SK-N-SH treated with all-trans-retinoic acid at 6 μM for 48 hours (cell line): ENCODE measurements at regions not wholly inside any gene's neighbourhood (a gene's known extent, or its start where the extent isn't known, plus 50 kb on each side); places are given as distances from the start of the nearest gene placed in this dataset.

ENCODE experiments used
- ATAC-seq: fragments of 200-7000 bp; cut with Tn5 transposase; 3 replicates; pipeline ENCODE4 v1.9.1; 2020; ENCODE audit warnings: mild to moderate bottlenecking, moderate library complexity
- ARNTL ChIP-seq: fragments of 450-650 bp; formaldehyde crosslinking; IDR thresholded peaks from 2 replicates; pipeline ENCODE4 v1.5.0; 2020; ENCODE audit warnings: low read depth, mild to moderate bottlenecking, moderate library complexity, borderline replicate concordance
- BACH2 ChIP-seq: fragments of 250-450 bp; sonication (Bioruptor Pico); IDR thresholded peaks from 2 replicates; pipeline ENCODE4 v1.9.0; 2021; ENCODE audit warnings: mild to moderate bottlenecking, borderline replicate concordance
- CREB5 ChIP-seq: fragments of 250-450 bp; sonication (Bioruptor Pico); IDR thresholded peaks from 2 replicates; pipeline ENCODE4 v1.5.1; 2020; ENCODE audit warnings: low read depth, mild to moderate bottlenecking, moderate library complexity
- CSDC2 ChIP-seq: fragments of 250-450 bp; sonication (Bioruptor Pico); IDR thresholded peaks from 2 replicates; pipeline ENCODE4 v1.5.0; 2020; ENCODE audit warnings: mild to moderate bottlenecking, moderate library complexity
- ESRRG ChIP-seq: fragments of 250-450 bp; sonication (Bioruptor Pico); IDR thresholded peaks from 2 replicates; pipeline ENCODE4 v1.6.1; 2021; ENCODE audit warnings: mild to moderate bottlenecking
- ISL1 ChIP-seq: fragments of 250-450 bp; sonication (Bioruptor Pico); IDR thresholded peaks from 2 replicates; pipeline ENCODE4 v2.1.2; 2022; ENCODE audit warnings: mild to moderate bottlenecking, moderate library complexity
- PPARA ChIP-seq: fragments of 250-450 bp; sonication (Bioruptor Pico); IDR thresholded peaks from 2 replicates; pipeline ENCODE4 v1.5.0; 2020; ENCODE audit warnings: mild to moderate bottlenecking, borderline replicate concordance
- RARB ChIP-seq: fragments of 250-450 bp; sonication (Bioruptor Pico); IDR thresholded peaks from 2 replicates; pipeline ENCODE4 v1.8.0; 2021; ENCODE audit warnings: mild to moderate bottlenecking, moderate library complexity
- SNAI2 ChIP-seq: fragments of 250-450 bp; sonication (Bioruptor Pico); IDR thresholded peaks from 2 replicates; pipeline ENCODE4 v1.5.0; 2020; ENCODE audit warnings: mild to moderate bottlenecking, moderate library complexity
- TOX ChIP-seq: fragments of 250-450 bp; sonication (Bioruptor Pico); IDR thresholded peaks from 2 replicates; pipeline ENCODE4 v1.8.0; 2021; ENCODE audit warnings: mild to moderate bottlenecking, moderate library complexity, borderline replicate concordance
- TSHZ2 ChIP-seq: fragments of 250-450 bp; sonication (Bioruptor Pico); IDR thresholded peaks from 2 replicates; pipeline ENCODE4 v1.5.0; 2020; ENCODE audit warnings: mild to moderate bottlenecking, moderate library complexity
- ZC3H10 ChIP-seq: fragments of 250-450 bp; sonication (Bioruptor Pico); IDR thresholded peaks from 2 replicates; pipeline ENCODE4 v1.5.1; 2021; ENCODE audit warnings: mild to moderate bottlenecking, moderate library complexity
- ZFP3 ChIP-seq: fragments of 250-450 bp; sonication (Bioruptor Pico); IDR thresholded peaks from 2 replicates; pipeline ENCODE4 v1.5.0; 2020; ENCODE audit warnings: mild to moderate bottlenecking, moderate library complexity
- ZFP30 ChIP-seq: fragments of 450-650 bp; formaldehyde crosslinking; IDR thresholded peaks from 2 replicates; pipeline ENCODE4 v1.5.0; 2022; ENCODE audit warnings: mild to moderate bottlenecking, moderate library complexity
- ZNF565 ChIP-seq: fragments of 450-650 bp; formaldehyde crosslinking; conservative IDR thresholded peaks from 2 replicates; pipeline ENCODE4 v1.5.0; 2020; ENCODE audit warnings: low read depth, mild to moderate bottlenecking, moderate library complexity
- ZNF70 ChIP-seq: fragments of 450-650 bp; formaldehyde crosslinking; IDR thresholded peaks from 2 replicates; pipeline ENCODE4 v1.5.0; 2020; ENCODE audit warnings: mild to moderate bottlenecking, moderate library complexity
- ZNF8 ChIP-seq: fragments of 450-650 bp; formaldehyde crosslinking; IDR thresholded peaks from 2 replicates; pipeline ENCODE4 v1.5.0; 2020; ENCODE audit warnings: mild to moderate bottlenecking, moderate library complexity
- TF ChIP-seq, protein P1 (sequence below): fragments of 250-450 bp; sonication (Bioruptor Pico); IDR thresholded peaks from 2 replicates; pipeline ENCODE4 v1.5.1; 2021; ENCODE audit warnings: mild to moderate bottlenecking, moderate library complexity
- TF ChIP-seq, protein P2 (sequence below): fragments of 250-450 bp; sonication (Bioruptor Pico); IDR thresholded peaks from 2 replicates; pipeline ENCODE4 v1.8.0; 2021; ENCODE audit warnings: low read depth, mild to moderate bottlenecking, moderate library complexity, borderline replicate concordance
- TF ChIP-seq, protein P3 (sequence below): fragments of 250-450 bp; sonication (Bioruptor Pico); IDR thresholded peaks from 2 replicates; pipeline ENCODE4 v1.8.0; 2020; ENCODE audit warnings: mild to moderate bottlenecking, moderate library complexity, borderline replicate concordance

DNA sequence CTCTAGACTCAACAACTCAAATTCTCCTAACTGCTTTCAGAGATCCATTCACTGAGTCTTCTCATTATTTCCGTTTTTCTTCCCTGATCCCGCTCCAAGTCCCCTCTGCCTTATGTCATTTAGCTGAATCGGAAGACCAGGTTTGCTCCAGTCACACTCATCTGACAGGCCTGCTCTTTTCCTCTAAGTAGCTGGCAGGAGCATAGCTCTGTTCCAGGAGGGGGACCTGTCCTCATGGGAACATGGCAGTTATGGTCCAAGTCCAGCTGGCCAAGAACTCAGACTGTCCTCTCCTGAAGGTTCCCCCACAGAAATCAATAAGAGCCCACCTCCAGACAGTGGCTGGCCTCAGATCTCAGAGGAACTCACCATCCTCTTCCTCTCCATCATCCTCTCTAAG, 130.9 kb upstream of the SERP2 start:
- TF ChIP-seq TSHZ2 (CRISPR knock-in tag), result no peak
- no peak for TF ChIP-seq SNAI2 (CRISPR knock-in tag)
- TF ChIP-seq ZNF565 (CRISPR knock-in tag), result no peak
- no peak for TF ChIP-seq ZNF70 (CRISPR knock-in tag)
- TF ChIP-seq ZFP3, result no peak
- no peak for TF ChIP-seq CSDC2 (CRISPR knock-in tag)
- TF ChIP-seq ARNTL, result no peak
- no peak for TF ChIP-seq RARB
- no peak for TF ChIP-seq TOX
- no peak for TF ChIP-seq ZFP30 (CRISPR knock-in tag)
- TF ChIP-seq, protein P1, sequence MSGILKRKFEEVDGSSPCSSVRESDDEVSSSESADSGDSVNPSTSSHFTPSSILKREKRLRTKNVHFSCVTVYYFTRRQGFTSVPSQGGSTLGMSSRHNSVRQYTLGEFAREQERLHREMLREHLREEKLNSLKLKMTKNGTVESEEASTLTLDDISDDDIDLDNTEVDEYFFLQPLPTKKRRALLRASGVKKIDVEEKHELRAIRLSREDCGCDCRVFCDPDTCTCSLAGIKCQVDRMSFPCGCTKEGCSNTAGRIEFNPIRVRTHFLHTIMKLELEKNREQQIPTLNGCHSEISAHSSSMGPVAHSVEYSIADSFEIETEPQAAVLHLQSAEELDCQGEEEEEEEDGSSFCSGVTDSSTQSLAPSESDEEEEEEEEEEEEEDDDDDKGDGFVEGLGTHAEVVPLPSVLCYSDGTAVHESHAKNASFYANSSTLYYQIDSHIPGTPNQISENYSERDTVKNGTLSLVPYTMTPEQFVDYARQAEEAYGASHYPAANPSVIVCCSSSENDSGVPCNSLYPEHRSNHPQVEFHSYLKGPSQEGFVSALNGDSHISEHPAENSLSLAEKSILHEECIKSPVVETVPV (CRISPR knock-in tag), result no peak
- TF ChIP-seq ESRRG (CRISPR knock-in tag), result no peak
- TF ChIP-seq, all 23 proteins: peak for 0
- ATAC-seq, result peak; percentile 11; the same call in 2 of the 3 replicates

DNA sequence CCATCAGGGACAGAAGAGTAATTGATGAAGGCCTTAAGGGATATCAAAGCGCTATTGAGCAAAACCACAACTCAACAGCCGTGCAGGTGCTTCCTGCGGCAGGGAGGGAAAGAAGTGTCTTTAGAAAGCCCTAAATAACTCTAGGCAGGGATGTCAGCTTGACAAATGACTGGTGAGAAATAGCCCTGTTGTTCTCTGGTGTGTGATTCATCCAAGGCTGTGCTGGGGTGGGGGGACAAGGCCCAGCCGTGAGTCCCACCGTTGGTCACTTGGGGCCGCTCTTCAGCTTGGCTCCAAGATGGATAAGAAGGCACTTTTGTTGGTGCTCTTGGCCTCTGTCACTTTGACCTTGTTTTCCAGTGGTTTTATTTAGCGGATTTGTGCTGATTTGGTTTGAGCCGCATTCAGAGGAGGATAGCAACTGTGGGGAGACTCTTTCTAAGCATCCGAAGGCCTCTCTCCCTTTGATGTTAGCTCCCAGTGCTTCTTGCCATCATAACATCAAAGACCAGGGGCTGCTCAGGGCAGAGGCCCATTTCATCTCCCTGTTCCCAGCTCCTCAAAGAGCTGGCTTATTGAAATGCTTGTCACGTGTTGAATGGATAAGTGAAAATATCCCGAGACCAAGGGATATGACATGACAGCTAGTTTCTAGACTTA, 130.3 kb upstream of the SERP2 start:
- TF ChIP-seq RARB (no peak), CSDC2 (CRISPR knock-in tag) (no peak), ZFP3 (no peak), PPARA (no peak), ZNF565 (CRISPR knock-in tag) (no peak), TSHZ2 (CRISPR knock-in tag) (no peak), TOX (no peak), ZNF8 (no peak), BACH2 (no peak), ISL1 (CRISPR knock-in tag) (no peak), ZFP30 (CRISPR knock-in tag) (no peak), ZC3H10 (CRISPR knock-in tag) (no peak), CREB5 (CRISPR knock-in tag) (no peak)
- TF ChIP-seq, protein P1 (CRISPR knock-in tag), result no peak
- TF ChIP-seq, protein P2, sequence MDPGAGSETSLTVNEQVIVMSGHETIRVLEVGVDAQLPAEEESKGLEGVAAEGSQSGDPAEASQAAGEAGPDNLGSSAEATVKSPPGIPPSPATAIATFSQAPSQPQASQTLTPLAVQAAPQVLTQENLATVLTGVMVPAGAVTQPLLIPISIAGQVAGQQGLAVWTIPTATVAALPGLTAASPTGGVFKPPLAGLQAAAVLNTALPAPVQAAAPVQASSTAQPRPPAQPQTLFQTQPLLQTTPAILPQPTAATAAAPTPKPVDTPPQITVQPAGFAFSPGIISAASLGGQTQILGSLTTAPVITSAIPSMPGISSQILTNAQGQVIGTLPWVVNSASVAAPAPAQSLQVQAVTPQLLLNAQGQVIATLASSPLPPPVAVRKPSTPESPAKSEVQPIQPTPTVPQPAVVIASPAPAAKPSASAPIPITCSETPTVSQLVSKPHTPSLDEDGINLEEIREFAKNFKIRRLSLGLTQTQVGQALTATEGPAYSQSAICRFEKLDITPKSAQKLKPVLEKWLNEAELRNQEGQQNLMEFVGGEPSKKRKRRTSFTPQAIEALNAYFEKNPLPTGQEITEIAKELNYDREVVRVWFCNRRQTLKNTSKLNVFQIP (CRISPR knock-in tag), result no peak
- TF ChIP-seq, protein P3, sequence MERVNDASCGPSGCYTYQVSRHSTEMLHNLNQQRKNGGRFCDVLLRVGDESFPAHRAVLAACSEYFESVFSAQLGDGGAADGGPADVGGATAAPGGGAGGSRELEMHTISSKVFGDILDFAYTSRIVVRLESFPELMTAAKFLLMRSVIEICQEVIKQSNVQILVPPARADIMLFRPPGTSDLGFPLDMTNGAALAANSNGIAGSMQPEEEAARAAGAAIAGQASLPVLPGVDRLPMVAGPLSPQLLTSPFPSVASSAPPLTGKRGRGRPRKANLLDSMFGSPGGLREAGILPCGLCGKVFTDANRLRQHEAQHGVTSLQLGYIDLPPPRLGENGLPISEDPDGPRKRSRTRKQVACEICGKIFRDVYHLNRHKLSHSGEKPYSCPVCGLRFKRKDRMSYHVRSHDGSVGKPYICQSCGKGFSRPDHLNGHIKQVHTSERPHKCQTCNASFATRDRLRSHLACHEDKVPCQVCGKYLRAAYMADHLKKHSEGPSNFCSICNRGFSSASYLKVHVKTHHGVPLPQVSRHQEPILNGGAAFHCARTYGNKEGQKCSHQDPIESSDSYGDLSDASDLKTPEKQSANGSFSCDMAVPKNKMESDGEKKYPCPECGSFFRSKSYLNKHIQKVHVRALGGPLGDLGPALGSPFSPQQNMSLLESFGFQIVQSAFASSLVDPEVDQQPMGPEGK (CRISPR knock-in tag), result no peak
- peak; percentile 98 for ATAC-seq
